ENCODE measurements at regions not wholly inside any gene's neighbourhood (a gene's known extent, or its start where the extent isn't known, plus 50 kb on each side); places are given as distances from the start of the nearest gene placed in this dataset.

- Histone ChIP-seq H3K27ac (no peak overlapping the region), H3K36me3 (ENCODE audit: low read depth, missing control alignments) (no peaks in the 10 kb centered on the region), H3K27me3 (no peaks in the 10 kb centered on the region), H3K4me1 (no peaks in the 10 kb centered on the region), H3K9me3 (no peaks in the 10 kb centered on the region), H3K4me3 (no peak overlapping the region)
- TF ChIP-seq POLR2A (IDR thresholded peaks at IDR 0.05), result no peak
- TF ChIP-seq CTCF (IDR thresholded peaks at IDR 0.05), result no peak
- DNase-seq, result no peak
- 95 to 100% methylated on average over 2 of the region's 2 CpGs for WGBS, 2 donors
- intact Hi-C loops (cut with DNase I; ENCODE audit: low total_unique reads), result no loop called here
Observed at GRCh38 chr7:9680713-9681112, 1247.3 kb downstream of the NXPH1 start.

- 84 to 93% methylated on average over 4 of the region's 4 CpGs for WGBS, 2 donors
- TF ChIP-seq CTCF (IDR thresholded peaks at IDR 0.05) (no peak), POLR2A (IDR thresholded peaks at IDR 0.05) (no peak)
- intact Hi-C loops (cut with DNase I; ENCODE audit: low total_unique reads), result no loop called here
Observed at GRCh38 chr7:9681284-9681683, 1247.9 kb downstream of the NXPH1 start.

GRCh38 chr7:9691286-9691685, 1257.9 kb downstream of the NXPH1 start:
- no peak overlapping the region for H3K27ac ChIP-seq
- intact Hi-C loops (cut with DNase I; ENCODE audit: low total_unique reads), result no loop called here
- H3K36me3 ChIP-seq (ENCODE audit: low read depth, missing control alignments), result no peaks in the 10 kb centered on the region
- DNase-seq, result no peak
- no peaks in the 10 kb centered on the region for H3K4me1 ChIP-seq
- H3K9me3 ChIP-seq, result no peaks in the 10 kb centered on the region
- 94 to 95% methylated on average over 2 of the region's 2 CpGs for WGBS, 2 donors
- no peak for TF ChIP-seq POLR2A (IDR thresholded peaks at IDR 0.05)
- no peak for TF ChIP-seq CTCF (IDR thresholded peaks at IDR 0.05)
- H3K27me3 ChIP-seq, result no peaks in the 10 kb centered on the region
- H3K4me3 ChIP-seq, result no peak overlapping the region

More at GRCh38 chr7:9681284-9681683, 1247.9 kb downstream of the NXPH1 start:
- Histone ChIP-seq H3K9me3 (no peaks in the 10 kb centered on the region), H3K4me3 (no peak overlapping the region), H3K36me3 (ENCODE audit: low read depth, missing control alignments) (no peaks in the 10 kb centered on the region), H3K4me1 (no peaks in the 10 kb centered on the region), H3K27ac (no peak overlapping the region), H3K27me3 (no peaks in the 10 kb centered on the region)
- DNase-seq, result no peak

- intact Hi-C loops (cut with DNase I; ENCODE audit: low total_unique reads), result no loop called here
- H3K27me3 ChIP-seq, result no peaks in the 10 kb centered on the region
- H3K4me1 ChIP-seq, result no peaks in the 10 kb centered on the region
- no peak overlapping the region for H3K27ac ChIP-seq
- no peak overlapping the region for H3K4me3 ChIP-seq
- H3K36me3 ChIP-seq (ENCODE audit: low read depth, missing control alignments), result no peaks in the 10 kb centered on the region
- no peak for TF ChIP-seq POLR2A (IDR thresholded peaks at IDR 0.05)
- no peak for TF ChIP-seq CTCF (IDR thresholded peaks at IDR 0.05)
- no peak for DNase-seq
- H3K9me3 ChIP-seq, result no peaks in the 10 kb centered on the region
Observed at GRCh38 chr7:9698375-9698774, 1265.0 kb downstream of the NXPH1 start.

- Histone ChIP-seq H3K27me3 (no peaks in the 10 kb centered on the region), H3K4me1 (no peaks in the 10 kb centered on the region), H3K36me3 (ENCODE audit: low read depth, missing control alignments) (no peaks in the 10 kb centered on the region), H3K9me3 (no peaks in the 10 kb centered on the region), H3K27ac (no peak overlapping the region), H3K4me3 (no peak overlapping the region)
- intact Hi-C loops (cut with DNase I; ENCODE audit: low total_unique reads), result no loop called here
- 82 to 91% methylated on average over 1 of the region's 1 CpG for WGBS, 2 donors
- TF ChIP-seq POLR2A (IDR thresholded peaks at IDR 0.05) (no peak), CTCF (IDR thresholded peaks at IDR 0.05) (no peak)
- no peak for DNase-seq
Observed at GRCh38 chr7:9709216-9709615, 1264.5 kb upstream of the PHF14 start.

Data from testis (tissue), 2 donors.